Endothelial cell of umbilical vein (primary cell): ENCODE measurements at regions not wholly inside any gene's neighbourhood (a gene's known extent, or its start where the extent isn't known, plus 50 kb on each side); places are given as distances from the start of the nearest gene placed in this dataset.

Experiments used
- BruUV-seq: library from RNA; stranded (reverse); fragments of 400-500 nt; replicated peaks from 2 replicates; lab custom pipeline; 2021; lab: Mats Ljungman, UMichigan
- CTCF ChIA-PET: fragments of 300-600, 350-600 bp; sonication (Branson Sonifier 250); formaldehyde crosslinking; loops from one replicate; lab custom pipeline; 2021; ENCODE audit warnings: antibody characterized with exemption, inconsistent platforms; lab: Charles Lee
- POLR2A ChIA-PET: fragments of 300-600, 350-600 bp; sonication (Branson Sonifier 250); formaldehyde crosslinking; loops from one replicate; lab custom pipeline; 2021; ENCODE audit warnings: antibody characterized with exemption, inconsistent platforms; lab: Charles Lee
- DNase-seq: peaks from one replicate; pipeline ENCODE4 v3.0.0-alpha.2; 2011; ENCODE audit warnings: low read depth, low spot score
- FAIRE-seq: peaks from 2 replicates; lab custom pipeline; 2011; peaks lifted over from hg19 to GRCh38; lab: Jason Lieb, UNC
- H2AFZ ChIP-seq: 2 replicates; pipeline ENCODE4 v1.6.0; 2012; ENCODE audit warnings: low read depth, low read length, control low read depth, inconsistent platforms
- H3K27ac ChIP-seq: 2 replicates; pipeline ENCODE4 v1.5.1; 2011; ENCODE audit warnings: low read depth, mild to moderate bottlenecking, control low read depth, low read length, moderate library complexity; ENCODE audit not compliant: insufficient read depth
- H3K27me3 ChIP-seq, 2 experiments: 2 replicates each; pipeline versions ENCODE4 v1.6.0 to v1.6.1; 2011; ENCODE audit warnings: low read length in 2 of 2, mixed read lengths in 1 of 2; ENCODE audit not compliant: control insufficient read depth in 2 of 2, insufficient read depth in 2 of 2
- H3K36me3 ChIP-seq, 2 experiments: 2 replicates in 1 of 2; 3 replicates in 1 of 2; pipeline ENCODE4 v1.5.1; 2011; ENCODE audit warnings: low read length in 2 of 2, mild to moderate bottlenecking in 1 of 2, moderate library complexity in 1 of 2; ENCODE audit not compliant: control insufficient read depth in 2 of 2, insufficient read depth in 2 of 2; ENCODE audit errors: extremely low read depth in 1 of 2
- H3K4me1 ChIP-seq: 3 replicates; pipeline ENCODE4 v1.5.1; 2011; ENCODE audit warnings: mild to moderate bottlenecking, low read length; ENCODE audit not compliant: control insufficient read depth, insufficient read depth; ENCODE audit errors: extremely low read depth
- H3K4me2 ChIP-seq: 2 replicates; pipeline ENCODE4 v1.6.1; 2011; ENCODE audit warnings: low read length, control low read depth, mixed read lengths; ENCODE audit not compliant: insufficient read depth
- H3K4me3 ChIP-seq, 3 experiments: fragments of 200-600 bp in 1 of 3; sonication (generic), shearing (Covaris generic) in 1 of 3; replicated peaks in 1 of 3; 2 replicates each; pipeline ENCODE4 v1.5.1; 2011 to 2016; ENCODE audit warnings: control low read depth in 3 of 3, low read length in 3 of 3, mild to moderate bottlenecking in 2 of 3, inconsistent platforms in 1 of 3, low read depth in 1 of 3, moderate library complexity in 1 of 3; ENCODE audit not compliant: insufficient read depth in 1 of 3
- H3K79me2 ChIP-seq: 2 replicates; pipeline ENCODE4 v1.6.0; 2012; ENCODE audit warnings: low read length, inconsistent platforms; ENCODE audit not compliant: control insufficient read depth, insufficient read depth
- H3K9ac ChIP-seq: replicated peaks from 2 replicates; pipeline ENCODE3; 2011; ENCODE audit warnings: low read length, control low read depth; ENCODE audit not compliant: insufficient read depth; ENCODE audit errors: extremely low read depth
- H3K9me1 ChIP-seq: replicated peaks from 3 replicates; pipeline ENCODE4 v1.6.0; 2011; ENCODE audit warnings: mild to moderate bottlenecking, low read length; ENCODE audit not compliant: control insufficient read depth, insufficient read depth; ENCODE audit errors: extremely low read depth
- H3K9me3 ChIP-seq: replicated peaks from 2 replicates; pipeline ENCODE4 v1.5.1; 2012; ENCODE audit warnings: low read length, inconsistent platforms; ENCODE audit not compliant: control insufficient read depth, insufficient read depth
- H4K20me1 ChIP-seq: replicated peaks from 2 replicates; pipeline ENCODE3; 2011; ENCODE audit warnings: mild to moderate bottlenecking, low read length; ENCODE audit not compliant: control insufficient read depth, insufficient read depth; ENCODE audit errors: extremely low read depth
- EZH2 ChIP-seq: IDR thresholded peaks from 2 replicates; pipeline ENCODE4 v1.6.1; 2012; ENCODE audit warnings: borderline replicate concordance, low read depth, mild to moderate bottlenecking, moderate library complexity, low read length, inconsistent platforms; ENCODE audit not compliant: severe bottlenecking
- FOS ChIP-seq: IDR thresholded peaks from 2 replicates; pipeline ENCODE4 v1.6.1; 2011; ENCODE audit warnings: mild to moderate bottlenecking, low read length, moderate library complexity, borderline replicate concordance; ENCODE audit not compliant: insufficient read depth
- GATA2 ChIP-seq: IDR thresholded peaks from 2 replicates; pipeline ENCODE4 v1.7.0; 2011; ENCODE audit warnings: low read depth, mild to moderate bottlenecking, moderate library complexity, mixed read lengths, low read length; ENCODE audit not compliant: insufficient read length, insufficient read depth
- JUN ChIP-seq: IDR thresholded peaks from 2 replicates; pipeline ENCODE4 v1.6.1; 2011; ENCODE audit warnings: borderline replicate concordance, low read depth; ENCODE audit not compliant: insufficient read length, insufficient read depth
- MYC ChIP-seq: IDR thresholded peaks from one replicate; pipeline ENCODE4 v1.6.1; 2011; ENCODE audit warnings: mild to moderate bottlenecking, low read depth, low read length
- POLR2A ChIP-seq: IDR thresholded peaks from 2 replicates; pipeline ENCODE4 v1.6.1; 2012; ENCODE audit warnings: low read depth, mild to moderate bottlenecking, control low read depth, low read length
- POLR2AphosphoS5 ChIP-seq: IDR thresholded peaks from 2 replicates; pipeline ENCODE4 v1.6.1; 2012; ENCODE audit warnings: low read depth, mild to moderate bottlenecking, control low read depth, low read length, moderate library complexity; ENCODE audit not compliant: insufficient read depth
- dilution Hi-C: fragments of 300-500 bp; cut with MboI; formaldehyde crosslinking; loops from one replicate; pipeline ENCODE4 v1.15.0; 2019; ENCODE audit warnings: low sequenced_read_pairs; ENCODE audit not compliant: extremely low pct_ligation_motif_present
- intact Hi-C: fragments of 100-400 bp; cut with micrococcal nuclease; formaldehyde crosslinking; loops from one replicate; pipeline ENCODE4 v1.10.0; 2022
- TF ChIP-seq, protein P1 (sequence below): IDR thresholded peaks from 2 replicates; pipeline ENCODE4 v1.6.1; 2011; ENCODE audit not compliant: insufficient read depth, insufficient read length
- TF ChIP-seq, protein P2 (sequence below), 2 donors: IDR thresholded peaks; 1 replicate in 1 of 2; 2 replicates in 1 of 2; pipeline ENCODE4 v1.5.1; 2011; ENCODE audit warnings: low read length in 2 of 2, mild to moderate bottlenecking in 2 of 2, moderate library complexity in 2 of 2, control low read depth in 1 of 2, inconsistent platforms in 1 of 2, low read depth in 1 of 2; ENCODE audit not compliant: insufficient read depth in 1 of 2; ENCODE audit errors: extremely low read depth in 1 of 2

DNA sequence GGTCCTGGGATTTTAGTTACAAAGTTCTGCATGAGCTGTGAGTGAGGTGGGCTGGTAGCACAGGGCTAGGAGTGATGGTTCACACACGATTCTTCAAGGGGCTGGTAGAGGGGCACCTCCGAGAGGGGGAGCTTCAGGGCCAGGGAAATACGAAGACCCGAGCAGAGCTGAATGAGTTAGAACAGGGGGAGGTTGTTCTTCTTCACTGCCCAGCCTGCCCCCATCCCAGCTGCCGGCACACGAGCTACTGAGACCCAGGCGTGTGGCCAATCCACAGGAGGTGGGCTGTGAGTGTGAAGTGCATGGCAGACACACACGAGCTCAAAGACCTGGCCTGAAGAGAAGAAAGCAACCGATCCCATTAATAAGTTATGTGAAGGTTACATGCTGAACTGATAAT, 256.2 kb upstream of the ZNF32 start:
- no peak overlapping the region for H3K9ac ChIP-seq

More for the DNA sequence above, 256.2 kb upstream of the ZNF32 start:
- intact Hi-C loops, result no loop called here
- peaks cover 0 to 8% of the 10 kb centered on the region in 2 experiments for H3K27me3 ChIP-seq
- CTCF ChIA-PET, result interaction anchor here (0.7 to 2.5 kb wide), 5 partner anchors 20 to 914 kb away, joined by 3 to 12 read pairs (median 4); no protein-coding TSS in a partner anchor
- no peak overlapping the region for H3K4me3 ChIP-seq
- H3K27ac ChIP-seq, result no peak overlapping the region
- H3K36me3 ChIP-seq, result no peaks in the 10 kb centered on the region
- H3K9me3 ChIP-seq, result no peaks in the 10 kb centered on the region
- no peaks in the 10 kb centered on the region for H4K20me1 ChIP-seq
- H3K4me2 ChIP-seq, result no peak overlapping the region
- H3K79me2 ChIP-seq, result no peaks in the 10 kb centered on the region
- FAIRE-seq, result no peak
- DNase-seq, result no peak
- no peaks in the 10 kb centered on the region for H3K9me1 ChIP-seq
- POLR2A ChIA-PET, result no interaction called here
- H2AFZ ChIP-seq, result no peak overlapping the region
- dilution Hi-C loops, result no loop called here
- TF ChIP-seq POLR2AphosphoS5 (no peak), EZH2 (no peak), MYC (no peak), FOS (no peak), POLR2A (no peak), GATA2 (no peak), JUN (no peak)
- TF ChIP-seq, protein P1, sequence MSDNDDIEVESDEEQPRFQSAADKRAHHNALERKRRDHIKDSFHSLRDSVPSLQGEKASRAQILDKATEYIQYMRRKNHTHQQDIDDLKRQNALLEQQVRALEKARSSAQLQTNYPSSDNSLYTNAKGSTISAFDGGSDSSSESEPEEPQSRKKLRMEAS, result no peak
- TF ChIP-seq, protein P2, sequence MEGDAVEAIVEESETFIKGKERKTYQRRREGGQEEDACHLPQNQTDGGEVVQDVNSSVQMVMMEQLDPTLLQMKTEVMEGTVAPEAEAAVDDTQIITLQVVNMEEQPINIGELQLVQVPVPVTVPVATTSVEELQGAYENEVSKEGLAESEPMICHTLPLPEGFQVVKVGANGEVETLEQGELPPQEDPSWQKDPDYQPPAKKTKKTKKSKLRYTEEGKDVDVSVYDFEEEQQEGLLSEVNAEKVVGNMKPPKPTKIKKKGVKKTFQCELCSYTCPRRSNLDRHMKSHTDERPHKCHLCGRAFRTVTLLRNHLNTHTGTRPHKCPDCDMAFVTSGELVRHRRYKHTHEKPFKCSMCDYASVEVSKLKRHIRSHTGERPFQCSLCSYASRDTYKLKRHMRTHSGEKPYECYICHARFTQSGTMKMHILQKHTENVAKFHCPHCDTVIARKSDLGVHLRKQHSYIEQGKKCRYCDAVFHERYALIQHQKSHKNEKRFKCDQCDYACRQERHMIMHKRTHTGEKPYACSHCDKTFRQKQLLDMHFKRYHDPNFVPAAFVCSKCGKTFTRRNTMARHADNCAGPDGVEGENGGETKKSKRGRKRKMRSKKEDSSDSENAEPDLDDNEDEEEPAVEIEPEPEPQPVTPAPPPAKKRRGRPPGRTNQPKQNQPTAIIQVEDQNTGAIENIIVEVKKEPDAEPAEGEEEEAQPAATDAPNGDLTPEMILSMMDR (IDR thresholded peaks at IDR 0.05; ENCODE audit: extremely low read depth in 1 of 2, insufficient read depth in 1 of 2, low read depth in 1 of 2, low read length in 2 of 2), result no peak
- BruUV-seq, result no TSS peak
- H3K4me1 ChIP-seq, result peaks cover under 1% of the 10 kb centered on the region
